Globus pallidus (tissue), 1 donor: ENCODE measurements at regions not wholly inside any gene's neighbourhood (a gene's known extent, or its start where the extent isn't known, plus 50 kb on each side); places are given as distances from the start of the nearest gene placed in this dataset.
"Not testable (repeated sequence)": the region's sequence is repeated elsewhere in the genome, so short reads cannot be mapped to it uniquely, and the experiment has no call there.

Source experiments
- DNase-seq: peaks from one replicate; pipeline ENCODE4 v3.0.0-alpha.2; 2015; ENCODE audit warnings: low spot score

- no peak for DNase-seq
Observed at GRCh38 chr11:71332447-71332846, 80.1 kb upstream of the SHANK2 start.

DNA sequence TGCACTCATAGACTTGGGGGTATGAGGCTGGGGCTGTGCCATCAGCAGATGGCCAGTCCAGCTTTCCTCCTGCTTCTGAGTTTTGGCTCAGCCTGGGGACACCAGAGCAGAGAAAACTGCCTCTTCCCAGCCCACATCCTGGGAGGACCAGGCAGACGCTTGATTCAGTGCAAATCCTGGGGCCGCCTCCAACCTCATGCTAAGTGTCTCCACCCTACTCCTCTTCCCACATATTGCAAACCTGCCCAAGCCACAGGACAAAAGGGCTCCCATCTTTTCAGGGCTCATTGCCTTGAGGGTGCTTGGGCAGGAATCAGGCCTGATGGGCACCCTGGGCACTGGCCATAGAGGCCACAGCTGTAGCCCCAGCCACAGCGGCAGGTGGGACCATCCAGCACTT lies 79.7 kb upstream of the SHANK2 start:
- DNase-seq, result no peak

- no peak for DNase-seq
Observed at GRCh38 chr11:71331631-71332030, 79.3 kb upstream of the SHANK2 start.

- no peak for DNase-seq
Observed at GRCh38 chr11:71330996-71331395, 78.6 kb upstream of the SHANK2 start.

- DNase-seq, result no peak
Observed at GRCh38 chr11:71330349-71330748, 78.0 kb upstream of the SHANK2 start.

GRCh38 chr11:71329786-71330185 lies 77.4 kb upstream of the SHANK2 start:
- DNase-seq, result no peak

GRCh38 chr11:71329165-71329510 lies 76.8 kb upstream of the SHANK2 start:
- DNase-seq, result no peak

DNA sequence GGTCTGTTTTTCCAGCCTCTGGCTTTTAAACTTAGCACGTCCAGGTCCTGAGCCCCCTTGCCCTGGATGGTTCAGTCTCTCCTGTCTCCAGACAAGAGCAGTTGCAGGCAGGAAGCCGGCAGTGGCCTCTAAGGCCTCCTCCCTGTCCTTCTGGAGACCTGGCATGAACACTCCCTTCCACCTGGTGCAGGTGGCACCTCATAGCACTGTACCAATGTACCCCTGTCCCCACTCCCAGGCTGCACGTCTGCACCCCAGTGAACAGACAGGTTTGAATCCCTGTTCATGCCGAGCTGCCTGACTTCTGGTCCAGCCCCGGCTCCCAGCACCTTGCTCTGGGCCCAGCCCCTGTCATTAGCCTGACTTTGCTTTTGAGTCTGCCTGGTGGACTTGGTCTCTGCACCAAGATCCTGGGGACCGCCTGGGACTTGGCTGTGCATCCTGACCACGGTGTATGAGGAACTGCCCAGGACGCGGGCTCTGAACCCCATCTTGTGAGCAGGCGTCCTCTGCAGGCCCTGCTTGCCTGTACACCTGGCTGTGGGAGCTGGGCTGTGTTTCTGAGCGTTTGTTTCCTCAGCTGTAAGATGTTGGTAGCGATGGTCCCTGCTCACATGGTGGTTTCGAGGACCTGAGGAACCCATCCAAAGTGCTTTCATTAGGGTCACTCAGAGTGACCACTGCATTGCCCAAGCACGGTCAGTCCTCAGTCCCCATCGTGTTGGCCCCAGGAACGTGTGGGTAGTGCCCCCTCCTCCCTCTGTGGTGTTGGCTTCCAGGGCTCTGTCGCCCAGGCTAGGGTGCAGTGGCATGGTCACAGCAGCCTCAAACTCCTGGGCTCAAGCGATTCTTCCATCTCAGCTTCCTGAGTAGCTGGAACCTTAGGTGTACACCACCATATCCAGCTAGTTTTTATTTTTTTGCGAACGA lies 75.0 kb upstream of the SHANK2 start:
- no peak for DNase-seq

GRCh38 chr11:71326328-71326940 lies 74.1 kb upstream of the SHANK2 start:
- no peak for DNase-seq

DNA sequence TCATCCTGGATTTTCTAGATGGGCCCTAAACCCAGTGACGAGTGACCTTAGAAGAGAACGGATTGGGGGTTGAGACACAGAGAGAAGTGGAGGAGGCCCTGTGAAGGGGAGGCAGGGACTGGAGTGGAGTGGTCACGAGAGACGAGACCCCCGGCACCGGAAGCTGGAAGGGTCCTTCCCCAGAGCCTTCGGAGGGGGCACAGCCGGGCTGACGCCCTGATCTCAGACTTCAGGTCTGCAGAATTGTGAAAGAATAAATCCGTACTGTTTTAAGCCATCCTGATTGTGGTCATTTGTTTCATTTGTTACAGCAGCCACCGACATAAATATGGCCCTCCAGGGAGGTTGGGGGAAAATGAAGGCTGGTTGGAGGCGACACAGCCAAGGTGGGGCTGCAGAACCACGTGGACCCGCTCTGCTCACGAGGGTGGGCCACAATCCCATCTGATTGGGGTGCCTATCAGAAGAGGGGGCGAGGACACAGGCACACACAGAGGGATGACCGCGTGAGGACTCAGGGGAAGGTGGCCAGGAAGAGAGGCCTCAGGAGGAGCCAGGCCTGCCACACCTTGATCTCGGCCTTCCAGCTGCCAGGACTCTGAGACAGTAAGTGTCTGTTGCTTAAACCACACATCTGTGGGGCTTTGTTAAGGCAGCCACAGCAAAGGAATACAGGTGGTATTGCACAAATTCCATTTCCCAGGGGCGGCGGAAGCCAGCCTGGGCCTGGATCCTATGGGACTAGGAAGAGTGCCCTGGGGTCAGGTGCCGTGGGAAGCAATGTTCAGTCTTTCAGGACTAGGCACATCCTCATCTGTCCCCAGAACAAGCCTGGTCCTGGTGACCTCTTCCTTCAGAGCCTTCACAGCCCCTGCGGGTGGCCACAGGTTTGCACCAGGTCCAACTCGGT lies 73.3 kb upstream of the SHANK2 start:
- no peak for DNase-seq

GRCh38 chr11:71324788-71325417 lies 72.5 kb upstream of the SHANK2 start:
- no peak for DNase-seq

GRCh38 chr11:71323876-71324526 lies 71.6 kb upstream of the SHANK2 start:
- DNase-seq, result no peak

DNA sequence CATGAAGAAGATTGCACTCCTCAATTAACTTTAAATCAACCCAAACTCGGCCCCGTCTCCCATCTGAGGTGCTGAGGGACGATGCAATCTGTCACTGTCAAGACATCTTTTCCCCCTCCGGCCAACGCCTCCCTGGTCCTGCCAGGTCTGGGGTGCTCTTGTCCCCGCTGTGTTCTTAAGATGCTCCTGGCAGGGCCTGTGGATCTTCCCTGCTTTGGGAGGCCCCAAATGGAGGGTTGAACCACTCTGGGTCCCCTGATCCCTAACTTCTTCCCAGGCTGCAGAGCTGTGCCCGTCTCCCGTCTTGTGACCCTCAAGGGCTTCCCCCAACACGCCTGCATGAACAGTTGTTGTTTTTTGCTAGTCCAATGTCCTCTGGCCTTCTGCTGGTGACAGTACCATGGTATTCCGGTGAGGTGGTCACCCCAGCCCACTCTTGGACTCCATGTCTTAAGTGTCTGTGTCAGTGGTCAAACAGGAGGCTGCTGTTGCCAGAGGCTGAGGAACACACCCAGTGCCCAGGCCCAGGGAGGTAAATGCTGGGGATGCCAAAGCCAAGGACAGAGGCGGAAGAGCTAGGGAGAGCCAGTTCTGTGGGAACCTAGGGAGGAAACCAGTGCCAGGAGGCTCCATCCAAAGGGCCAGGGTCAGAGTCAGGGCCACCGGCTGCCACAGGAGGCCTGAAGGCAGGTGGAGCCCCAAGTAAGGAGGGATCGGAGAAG lies 70.6 kb upstream of the SHANK2 start:
- no peak for DNase-seq

DNA sequence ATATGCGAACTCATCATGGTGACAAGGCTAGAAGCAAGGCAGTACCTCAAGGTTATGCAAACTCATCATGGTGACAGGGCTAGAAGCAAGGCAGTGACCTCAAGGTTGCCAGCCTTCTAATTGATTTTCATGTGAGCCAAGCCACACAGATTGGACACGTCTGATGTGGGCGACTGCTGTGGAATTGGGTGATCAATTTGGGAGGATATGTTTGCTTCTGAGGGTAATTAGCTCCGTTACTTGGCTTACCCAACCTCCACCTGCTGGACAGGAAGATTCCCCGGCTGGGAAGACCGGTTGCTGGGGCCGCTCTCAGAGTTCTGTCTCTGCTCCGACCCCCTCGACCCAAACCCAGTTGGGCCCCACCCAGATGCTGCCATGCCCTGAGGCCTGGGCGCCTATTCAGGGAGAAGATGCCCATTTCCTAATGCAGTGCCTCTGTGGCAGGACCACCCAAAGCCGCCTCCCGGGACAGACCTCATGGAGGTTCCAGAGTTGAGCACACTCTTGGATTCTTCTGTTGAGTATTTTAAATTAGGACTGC lies 69.9 kb upstream of the SHANK2 start:
- no peak for DNase-seq

- DNase-seq, result no peak
Observed at GRCh38 chr11:71321433-71322191, 69.2 kb upstream of the SHANK2 start.

DNA sequence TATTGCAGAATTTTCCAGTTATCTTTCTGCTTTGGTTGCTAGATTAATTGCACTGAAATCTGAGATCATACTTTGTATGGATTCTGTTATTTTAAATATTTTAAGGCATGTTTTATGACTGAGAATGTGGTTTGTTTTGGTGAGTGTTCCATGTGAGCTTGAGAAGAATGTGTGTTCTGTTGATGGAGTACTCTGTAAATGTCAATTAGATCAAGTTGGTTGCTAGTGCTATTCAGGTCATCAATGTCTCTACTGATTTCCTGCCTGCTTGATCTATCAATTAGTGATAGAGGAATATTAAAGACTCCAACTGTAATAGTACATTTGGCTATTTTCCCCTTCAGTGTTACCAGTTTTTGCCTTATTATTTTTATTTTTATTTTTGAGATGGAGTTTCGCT lies 64.3 kb upstream of the SHANK2 start:
- no peak for DNase-seq

DNA sequence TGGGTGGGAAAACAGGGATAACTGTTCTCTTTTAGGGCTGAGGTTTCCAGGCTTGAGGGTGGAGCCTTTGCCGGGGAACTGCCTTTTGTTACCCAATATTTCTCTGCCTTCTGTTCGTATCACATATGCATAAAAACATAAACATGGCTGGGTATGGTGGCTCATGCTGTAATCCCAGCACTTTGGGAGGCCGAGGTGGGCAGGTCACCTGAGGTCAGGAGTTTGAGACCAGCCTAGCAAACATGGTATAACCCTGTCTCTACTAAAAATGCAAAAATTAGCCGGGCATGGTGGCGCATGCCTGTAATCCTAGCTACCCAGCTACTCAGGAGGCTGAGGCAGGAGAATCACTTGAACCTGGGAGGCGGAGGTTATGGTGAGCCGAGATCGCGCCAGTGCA lies 60.2 kb upstream of the SHANK2 start:
- DNase-seq, result not testable (repeated sequence)

DNA sequence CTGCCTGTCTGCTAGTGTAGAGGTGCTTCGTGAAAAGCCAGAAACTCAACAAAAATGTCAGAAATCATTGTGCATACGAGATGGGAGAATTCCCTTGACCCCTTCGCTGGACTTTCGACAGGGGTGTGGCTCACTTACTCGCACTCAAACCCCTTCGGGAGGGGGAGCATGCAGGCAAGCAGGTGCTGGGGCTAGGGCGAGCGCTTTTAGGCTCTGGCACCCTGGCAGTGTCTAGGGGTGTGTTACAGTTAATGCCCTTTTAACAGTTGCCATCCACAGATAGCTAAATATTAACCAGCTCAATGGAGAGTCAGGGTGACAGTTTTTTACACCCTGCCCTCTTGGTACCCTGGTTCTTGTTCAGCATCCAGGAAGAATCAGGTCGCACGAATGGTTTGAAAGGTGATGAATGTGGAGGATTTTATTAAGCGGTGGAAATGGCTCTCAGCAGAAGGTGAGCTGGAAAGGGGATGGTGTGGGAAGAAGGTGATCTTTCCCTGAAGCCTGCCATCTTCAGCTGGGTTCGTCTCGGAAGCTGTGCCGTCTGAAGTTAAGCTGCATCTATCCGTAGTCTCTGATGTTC lies 59.6 kb upstream of the SHANK2 start:
- no peak for DNase-seq

DNA sequence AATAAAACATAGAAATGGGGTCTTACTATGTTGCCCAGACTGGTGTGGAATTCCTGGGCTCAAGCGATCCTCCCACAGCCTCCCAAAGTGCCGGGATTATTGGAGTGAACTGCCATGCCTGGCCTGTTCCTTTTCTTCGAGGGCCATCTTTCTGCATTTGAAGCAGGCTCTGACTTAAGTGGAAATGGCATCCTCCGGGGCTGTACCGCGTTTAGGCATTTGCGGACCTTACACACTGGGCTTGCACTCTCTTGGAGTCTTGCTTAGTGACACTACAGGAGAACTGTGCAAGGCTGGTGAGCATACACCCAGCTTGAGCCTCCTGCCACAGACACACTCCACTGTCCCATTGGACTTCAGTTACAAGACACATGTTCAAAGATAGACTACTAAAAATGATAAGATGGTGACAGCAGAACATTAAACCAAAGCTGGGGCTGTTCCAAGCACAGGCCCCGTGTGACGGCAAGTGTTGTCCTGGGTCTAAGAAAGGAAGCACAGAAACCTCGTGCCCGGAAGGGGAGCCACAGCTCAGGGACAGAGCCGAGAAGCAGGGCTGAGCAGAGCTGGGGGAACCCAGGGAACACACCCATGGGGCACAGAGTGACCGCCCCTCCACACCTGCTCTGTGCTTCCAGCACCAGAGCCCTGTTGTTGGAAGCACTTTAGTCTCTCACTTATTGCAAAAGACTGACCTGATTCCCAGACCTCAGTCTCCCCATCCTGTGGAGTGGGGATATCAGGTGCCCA lies 59.0 kb upstream of the SHANK2 start:
- DNase-seq, result no peak
